HG02840 (cell line): ENCODE measurements at regions not wholly inside any gene's neighbourhood (a gene's known extent, or its start where the extent isn't known, plus 50 kb on each side); places are given as distances from the start of the nearest gene placed in this dataset.
A peak's percentile ranks its signal among the peaks of the same experiment; 100 is the strongest.
"Not testable (repeated sequence)": the region's sequence is repeated elsewhere in the genome, so short reads cannot be mapped to it uniquely, and the experiment has no call there.

Experiments used
- ATAC-seq: cut with Tn5 transposase; IDR thresholded peaks from one replicate; pipeline ENCODE4 v1.9.1; 2021; ENCODE audit warnings: mild to moderate bottlenecking, moderate library complexity, moderate number of reproducible peaks; ENCODE audit not compliant: unreplicated experiment, low FRiP score

GRCh38 chr5:87791869-87792268, 379.1 kb upstream of the CCNH start:
- no peak for ATAC-seq

DNA sequence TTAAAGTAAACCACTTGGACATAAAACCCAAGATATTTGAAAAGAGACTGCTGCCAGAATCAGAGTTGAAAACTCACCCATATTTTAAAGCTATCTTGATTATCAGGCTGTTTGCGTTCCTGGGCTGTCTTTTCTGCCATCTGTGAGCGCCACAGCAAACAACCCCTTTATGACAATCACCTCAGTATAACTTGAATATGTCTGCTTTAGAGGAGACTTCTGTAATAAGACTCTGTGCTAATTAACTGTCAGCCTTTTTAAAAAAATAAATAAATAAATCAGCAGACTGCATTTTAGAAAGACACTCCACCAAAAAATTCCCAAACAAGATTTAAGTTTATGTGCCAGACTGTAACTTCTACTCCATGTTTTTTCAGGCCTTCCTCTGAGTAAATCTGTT, 375.7 kb upstream of the CCNH start:
- ATAC-seq: no peak

GRCh38 chr5:87787625-87788256, 375.0 kb upstream of the CCNH start:
- no peak for ATAC-seq

- no peak for ATAC-seq
Measured at GRCh38 chr5:87787086-87787485, 374.4 kb upstream of the CCNH start.

- no peak for ATAC-seq
Measured at GRCh38 chr5:87786471-87786870, 373.7 kb upstream of the CCNH start.

DNA sequence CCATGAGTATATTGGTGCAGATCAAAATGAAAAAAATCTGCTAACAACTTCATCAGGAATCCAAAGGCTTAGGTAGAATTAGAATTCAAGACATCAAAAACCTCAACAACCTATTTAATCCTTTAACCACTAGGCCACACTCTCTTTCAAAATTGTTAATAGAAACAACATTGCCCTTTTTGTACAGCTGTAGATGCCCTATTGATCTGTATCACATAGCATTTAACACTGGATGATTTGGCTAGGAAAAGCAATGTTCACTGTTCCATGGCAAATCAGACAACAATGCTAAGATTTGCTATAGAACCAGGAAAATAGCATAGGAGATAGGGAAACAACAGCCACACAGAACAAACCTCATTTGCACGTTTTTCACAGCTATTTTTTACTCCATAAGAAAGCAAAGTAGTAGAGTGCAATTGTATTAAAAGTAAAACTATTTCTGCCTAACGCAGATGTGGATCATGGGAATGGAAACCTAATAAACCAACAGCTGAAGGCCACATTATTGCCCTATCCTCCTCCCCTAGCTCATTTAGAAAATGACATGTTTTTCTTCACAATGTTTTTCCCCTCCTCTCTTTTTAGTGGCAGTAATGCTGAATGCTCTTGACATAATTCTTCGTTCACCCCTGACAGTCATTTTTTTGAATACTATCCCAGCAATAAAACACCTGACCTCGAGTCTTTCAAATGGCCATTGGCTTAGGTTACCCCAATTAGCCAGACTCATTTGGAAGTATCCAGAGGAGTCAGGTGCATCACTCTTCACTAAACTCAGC, 373.0 kb upstream of the CCNH start:
- no peak for ATAC-seq

GRCh38 chr5:87784879-87785495, 372.3 kb upstream of the CCNH start:
- ATAC-seq: no peak

- ATAC-seq: no peak
Measured at GRCh38 chr5:87784311-87784710, 371.6 kb upstream of the CCNH start.

- no peak for ATAC-seq
Measured at GRCh38 chr5:87782916-87783315, 370.2 kb upstream of the CCNH start.

DNA sequence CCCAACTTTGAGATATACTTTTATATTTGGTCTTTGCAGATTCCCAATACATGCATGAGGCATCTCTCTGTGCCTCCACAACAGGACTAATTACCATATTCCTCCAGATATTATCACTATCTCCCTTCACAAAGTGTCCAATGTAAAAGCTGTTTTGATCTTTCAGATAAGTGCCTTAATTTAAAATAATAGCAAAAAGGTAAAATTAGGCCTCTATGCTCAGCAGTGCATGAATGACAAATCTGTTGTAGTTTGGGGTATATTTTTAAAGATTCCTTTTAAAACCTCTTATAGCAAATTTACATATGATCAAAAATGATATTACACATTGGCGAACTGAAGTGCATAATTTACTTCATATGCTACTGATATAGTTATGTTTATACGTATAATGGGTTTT, 369.2 kb upstream of the CCNH start:
- ATAC-seq: no peak

GRCh38 chr5:87780831-87781760, 368.4 kb upstream of the CCNH start:
- peak; percentile 100 for ATAC-seq

GRCh38 chr5:87778876-87779275, 366.1 kb upstream of the CCNH start:
- ATAC-seq: no peak

DNA sequence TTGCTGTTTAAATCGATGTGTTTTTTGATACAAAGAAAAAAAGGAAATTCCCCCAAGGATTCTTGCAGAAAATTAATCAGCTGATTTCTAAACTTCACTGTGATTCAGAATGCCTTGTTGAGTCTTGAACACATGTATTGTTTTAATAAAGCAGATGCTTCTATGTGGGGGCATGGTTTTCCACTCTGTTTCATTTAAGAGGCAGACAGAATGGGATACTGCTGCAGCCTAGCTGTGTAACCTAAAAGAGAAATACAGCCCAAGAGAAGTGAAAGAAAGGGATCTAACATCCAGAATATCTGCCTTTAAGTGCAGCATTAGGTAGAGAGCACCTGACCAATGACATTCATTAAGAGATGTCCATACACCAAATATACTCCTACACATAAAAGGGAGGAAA, 365.1 kb upstream of the CCNH start:
- no peak for ATAC-seq

GRCh38 chr5:87776785-87777184, 364.1 kb upstream of the CCNH start:
- ATAC-seq: no peak

- not testable (repeated sequence) for ATAC-seq
Measured at GRCh38 chr5:87776302-87776701, 363.6 kb upstream of the CCNH start.

DNA sequence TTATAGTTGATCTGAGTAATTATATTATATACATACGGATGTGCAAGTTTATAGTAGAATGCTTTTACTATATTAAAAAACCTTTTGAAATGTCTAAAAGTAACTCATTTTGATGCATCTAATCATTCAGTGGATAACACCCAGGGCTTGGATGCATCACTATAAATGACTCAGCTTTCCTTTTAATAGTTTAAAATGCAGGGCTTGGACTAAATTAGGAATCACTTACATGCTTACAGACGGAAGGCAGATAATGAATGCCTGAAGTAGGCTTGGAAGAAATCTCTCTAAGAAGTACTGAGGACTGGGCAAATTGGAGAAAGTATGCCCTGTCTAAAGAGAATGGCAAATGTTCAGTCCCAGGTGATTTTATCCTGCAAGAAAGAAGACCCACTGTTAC, 362.5 kb upstream of the CCNH start:
- ATAC-seq: no peak

- no peak for ATAC-seq
Measured at GRCh38 chr5:87774804-87775203, 362.1 kb upstream of the CCNH start.

- no peak for ATAC-seq
Measured at GRCh38 chr5:87770601-87771121, 357.9 kb upstream of the CCNH start.

DNA sequence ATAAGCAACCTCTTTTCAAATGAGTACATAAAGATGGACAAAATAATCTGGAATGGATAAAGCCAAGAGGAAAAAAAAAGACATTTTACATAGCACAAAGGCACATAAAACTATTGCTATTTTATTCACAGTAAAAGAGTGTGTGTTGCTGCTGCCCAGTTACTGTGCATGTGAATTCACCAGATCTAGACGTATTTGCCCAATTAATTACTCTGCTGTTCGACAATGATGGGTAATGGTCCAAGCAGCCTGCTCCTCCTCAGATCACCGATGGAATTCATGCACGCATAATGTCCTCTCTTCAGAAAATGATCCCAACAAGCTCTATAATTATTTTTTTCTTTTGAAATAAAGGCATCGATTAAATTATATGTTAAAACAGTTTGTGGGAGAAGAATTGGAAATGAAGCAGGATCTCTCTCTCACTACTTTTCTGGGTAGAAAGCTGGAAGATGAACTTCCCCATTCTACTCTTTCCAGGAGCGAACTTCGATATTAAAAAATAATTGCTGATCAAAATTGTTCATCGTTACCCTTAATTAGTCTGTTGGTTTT, 357.4 kb upstream of the CCNH start:
- ATAC-seq: no peak

DNA sequence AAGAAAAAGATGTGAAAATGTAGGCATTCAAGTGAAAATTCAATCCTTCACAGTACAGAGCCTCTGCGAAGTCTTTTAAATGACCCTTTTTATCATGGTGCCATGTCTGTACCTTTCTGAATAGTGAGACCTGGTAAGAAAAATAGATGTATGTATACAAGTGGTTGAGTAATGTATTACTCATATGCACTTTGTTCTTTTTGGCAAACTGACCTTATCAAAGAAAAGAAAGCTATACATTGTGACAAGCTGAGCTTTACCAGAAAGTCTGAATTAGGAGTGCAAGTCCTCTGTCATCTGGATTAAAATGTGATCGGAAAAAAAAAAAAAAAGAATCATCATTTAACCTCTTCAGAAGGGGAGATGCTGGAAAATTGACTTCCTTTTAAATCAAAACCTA, 356.4 kb upstream of the CCNH start:
- ATAC-seq: no peak
